ENCODE measurements at regions not wholly inside any gene's neighbourhood (a gene's known extent, or its start where the extent isn't known, plus 50 kb on each side); places are given as distances from the start of the nearest gene placed in this dataset.

DNA sequence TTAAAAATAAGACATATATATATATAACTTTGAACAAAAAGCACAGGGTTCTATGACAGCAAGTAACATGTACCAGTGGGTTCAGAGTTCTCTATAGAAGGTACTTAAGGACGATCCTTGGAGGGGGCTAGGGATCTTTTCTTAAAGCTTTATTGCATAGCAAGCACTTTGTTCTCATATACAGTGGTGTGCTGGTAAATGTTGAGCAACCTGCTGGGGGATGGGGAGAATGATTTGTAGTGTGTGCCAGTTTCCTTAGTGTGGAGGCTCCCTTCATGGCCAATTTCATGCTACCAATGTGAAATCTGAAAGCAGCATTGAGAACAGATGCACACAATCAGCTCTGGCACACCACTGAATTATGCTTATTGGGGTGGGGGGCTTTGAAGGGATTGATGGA is 69.5 kb upstream of the NFASC start:
- CTCF ChIA-PET: interaction anchor here (2.2 kb wide), 1 partner anchor 9 kb away, joined by 8 read pairs; no protein-coding TSS in a partner anchor
- Histone ChIP-seq H3K27ac (ENCODE audit: low read depth, low read length) (no peak overlapping the region), H3K27me3 (ENCODE audit: insufficient read depth, low read length, poor library complexity, severe bottlenecking) (no peaks in the 10 kb centered on the region), H3K36me3 (ENCODE audit: insufficient read depth, low read length) (no peaks in the 10 kb centered on the region), H3K9me3 (ENCODE audit: low read length) (no peaks in the 10 kb centered on the region), H3K4me1 (ENCODE audit: insufficient read depth, low read length) (no peaks in the 10 kb centered on the region), H3K4me3 (ENCODE audit: low read length) (no peak overlapping the region)
- peaks cover 0 to 2% (median 0%) of the 10 kb centered on the region in 3 donors for H3K4me1 Mint-ChIP-seq
- no peak overlapping the region for H3K4me3 Mint-ChIP-seq
- POLR2A ChIA-PET: no interaction called here
- no peak overlapping the region for H3K27ac Mint-ChIP-seq
- no peaks in the 10 kb centered on the region for H3K9me3 Mint-ChIP-seq
- H3K27me3 Mint-ChIP-seq: peaks cover 4 to 12% of the 10 kb centered on the region in 2 donors
- DNase-seq: no peak
- no peaks in the 10 kb centered on the region for H3K36me3 Mint-ChIP-seq

DNA sequence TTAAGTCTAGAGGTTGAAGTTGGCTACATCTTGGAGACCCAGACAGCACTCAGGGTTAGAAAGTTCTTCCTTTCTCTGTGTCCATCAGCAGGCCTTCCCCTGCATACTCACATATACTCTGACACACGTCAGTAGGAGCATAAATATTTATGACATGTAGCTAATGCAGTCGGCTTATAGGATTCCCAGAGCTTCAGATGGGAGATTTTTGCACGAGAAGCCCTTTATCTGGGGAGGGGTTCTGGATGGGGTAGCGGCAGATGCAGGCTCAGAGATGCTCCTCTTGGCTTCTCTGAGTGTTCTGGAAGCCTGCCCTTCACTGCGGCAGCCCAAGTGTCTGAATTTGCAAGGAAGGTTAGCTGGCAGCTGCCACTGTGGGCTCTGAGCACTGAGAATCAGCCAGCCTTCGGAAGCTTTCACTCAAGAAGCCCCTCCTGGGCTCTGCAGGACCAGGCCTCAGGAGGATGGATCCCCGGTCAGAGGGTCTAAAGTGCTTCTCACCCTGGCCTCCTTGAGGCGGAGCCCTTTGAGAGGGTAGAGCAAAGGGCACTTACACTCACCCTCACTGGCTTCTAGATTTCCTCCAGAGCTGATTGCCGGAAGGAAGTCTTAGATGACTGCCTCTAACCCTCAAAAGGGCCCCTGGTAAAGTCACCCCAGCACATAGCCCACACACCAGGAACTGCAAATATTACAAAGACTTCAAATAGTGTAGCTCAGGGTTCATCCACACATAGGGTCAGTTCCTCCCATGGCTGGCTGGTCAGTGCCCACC is 68.1 kb upstream of the NFASC start:
- DNase-seq: no peak
- Histone ChIP-seq H3K36me3 (ENCODE audit: insufficient read depth, low read length) (no peaks in the 10 kb centered on the region), H3K9me3 (ENCODE audit: low read length) (no peaks in the 10 kb centered on the region), H3K4me3 (ENCODE audit: low read length) (no peak overlapping the region), H3K27me3 (ENCODE audit: insufficient read depth, low read length, poor library complexity, severe bottlenecking) (no peaks in the 10 kb centered on the region), H3K4me1 (ENCODE audit: insufficient read depth, low read length) (peaks cover 5% of the 10 kb centered on the region), H3K27ac (ENCODE audit: low read depth, low read length) (no peak overlapping the region)
- CTCF ChIA-PET: interaction anchor here (1.5 to 2.1 kb wide), 2 partner anchors 9 to 11 kb away, joined by 3 to 9 read pairs; no protein-coding TSS in a partner anchor
- H3K27ac Mint-ChIP-seq: no peak overlapping the region
- no peak overlapping the region for H3K4me3 Mint-ChIP-seq
- POLR2A ChIA-PET: no interaction called here
- H3K27me3 Mint-ChIP-seq: peaks cover 4 to 12% of the 10 kb centered on the region in 2 donors
- no peaks in the 10 kb centered on the region for H3K36me3 Mint-ChIP-seq
- peaks cover 1 to 9% (median 6%) of the 10 kb centered on the region in 3 donors for H3K4me1 Mint-ChIP-seq
- H3K9me3 Mint-ChIP-seq: no peaks in the 10 kb centered on the region

DNA sequence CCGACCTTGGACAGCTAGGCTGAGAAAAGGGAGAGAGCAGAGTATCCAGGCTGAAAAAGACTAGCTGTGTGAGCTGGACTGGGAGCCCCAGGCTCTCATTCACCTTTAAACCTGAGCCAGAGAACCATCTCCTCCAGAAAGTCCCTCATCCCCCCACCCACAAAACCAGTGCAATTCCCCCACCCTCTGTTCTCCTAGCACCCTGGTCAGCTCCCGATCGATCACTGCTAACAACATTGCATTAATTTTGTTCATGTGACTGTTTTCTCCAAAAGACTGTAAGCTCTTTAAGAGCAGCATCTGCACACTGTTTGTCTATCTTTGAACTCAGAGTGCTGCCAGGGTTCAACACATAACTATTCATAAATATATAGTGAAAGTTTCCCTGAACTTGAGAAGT is 67.1 kb upstream of the NFASC start:
- Histone ChIP-seq H3K4me1 (ENCODE audit: insufficient read depth, low read length) (peaks cover 5% of the 10 kb centered on the region), H3K27ac (ENCODE audit: low read depth, low read length) (no peak overlapping the region), H3K27me3 (ENCODE audit: insufficient read depth, low read length, poor library complexity, severe bottlenecking) (no peaks in the 10 kb centered on the region), H3K36me3 (ENCODE audit: insufficient read depth, low read length) (no peaks in the 10 kb centered on the region), H3K9me3 (ENCODE audit: low read length) (no peaks in the 10 kb centered on the region), H3K4me3 (ENCODE audit: low read length) (no peak overlapping the region)
- Mint-ChIP-seq H3K27me3 (peaks cover 4 to 10% of the 10 kb centered on the region in 2 donors), H3K27ac (no peak overlapping the region), H3K4me3 (no peak overlapping the region), H3K9me3 (no peaks in the 10 kb centered on the region), H3K36me3 (no peaks in the 10 kb centered on the region), H3K4me1 (peaks cover 1 to 9% (median 6%) of the 10 kb centered on the region in 3 donors)
- ChIA-PET CTCF (interaction anchor here (2.1 kb wide), 1 partner anchor 12 kb away, joined by 9 read pairs; no protein-coding TSS in a partner anchor), POLR2A (no interaction called here)
- no peak for DNase-seq

DNA sequence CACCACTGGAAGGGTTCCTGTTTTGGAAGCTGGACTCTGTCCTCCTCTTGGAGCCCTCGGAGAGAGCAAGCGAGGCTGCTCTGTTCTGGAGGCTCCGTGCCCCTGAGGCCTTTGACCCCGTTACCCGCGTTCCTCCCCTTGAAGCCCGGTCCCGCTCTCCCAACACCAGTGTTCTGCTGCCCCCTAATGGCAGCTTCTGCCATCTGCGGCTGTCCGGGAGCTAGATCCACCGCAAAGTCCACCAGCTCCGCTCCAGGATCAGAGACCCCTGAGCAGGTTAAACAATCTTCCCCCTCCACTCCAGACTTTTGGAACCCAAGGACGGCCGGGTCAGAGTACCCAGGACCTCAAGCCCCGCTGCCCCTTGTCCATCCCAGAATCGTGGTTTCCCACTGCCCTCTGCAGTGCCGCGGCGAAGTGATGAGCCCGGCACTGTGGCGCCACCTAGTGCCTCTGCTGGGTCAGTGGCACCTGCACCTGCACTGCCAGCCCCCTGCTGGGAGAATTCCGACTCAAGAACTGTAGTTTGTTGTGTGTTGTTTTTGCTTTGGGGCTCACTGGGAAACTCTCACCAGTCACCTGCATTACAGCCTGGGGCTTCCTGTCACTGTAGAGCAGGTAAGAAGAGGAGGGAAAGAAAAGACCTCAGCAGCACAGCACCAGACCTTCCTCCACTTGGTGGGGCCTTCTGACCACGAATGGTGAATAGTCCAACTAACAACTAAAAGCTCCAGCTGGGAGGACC is 63.5 kb upstream of the NFASC start:
- H3K4me3 Mint-ChIP-seq: peak overlapping the region; percentile 56 to 93 (median 87)
- H3K36me3 ChIP-seq (ENCODE audit: insufficient read depth, low read length): no peaks in the 10 kb centered on the region
- H3K27me3 Mint-ChIP-seq: peaks cover 1 to 3% of the 10 kb centered on the region in 2 donors
- peaks cover 5% of the 10 kb centered on the region for H3K4me1 ChIP-seq (ENCODE audit: insufficient read depth, low read length)
- peak overlapping the region; percentile 83 for H3K4me3 ChIP-seq (ENCODE audit: low read length)
- no peaks in the 10 kb centered on the region for H3K9me3 Mint-ChIP-seq
- peak overlapping the region in 4 of 8 donors; percentile 3 to 82 (median 66) for H3K27ac Mint-ChIP-seq
- no peaks in the 10 kb centered on the region for H3K27me3 ChIP-seq (ENCODE audit: insufficient read depth, low read length, poor library complexity, severe bottlenecking)
- H3K9me3 ChIP-seq (ENCODE audit: low read length): no peaks in the 10 kb centered on the region
- no peak overlapping the region for H3K27ac ChIP-seq (ENCODE audit: low read depth, low read length)
- DNase-seq: peak; percentile 66 to 86 (median 78)
- CTCF ChIA-PET: interaction anchor here (0.6 to 3.5 kb wide), 42 partner anchors 9 to 1620 kb away, joined by 3 to 48 read pairs (median 4); partner anchors contain the start of genes MDM4 and PIK3C2B
- peaks cover 1 to 9% (median 6%) of the 10 kb centered on the region in 3 donors for H3K4me1 Mint-ChIP-seq
- POLR2A ChIA-PET: interaction anchor here (0.5 kb wide), 1 partner anchor 265 kb away, joined by 3 read pairs; no protein-coding TSS in a partner anchor
- H3K36me3 Mint-ChIP-seq: no peaks in the 10 kb centered on the region

DNA sequence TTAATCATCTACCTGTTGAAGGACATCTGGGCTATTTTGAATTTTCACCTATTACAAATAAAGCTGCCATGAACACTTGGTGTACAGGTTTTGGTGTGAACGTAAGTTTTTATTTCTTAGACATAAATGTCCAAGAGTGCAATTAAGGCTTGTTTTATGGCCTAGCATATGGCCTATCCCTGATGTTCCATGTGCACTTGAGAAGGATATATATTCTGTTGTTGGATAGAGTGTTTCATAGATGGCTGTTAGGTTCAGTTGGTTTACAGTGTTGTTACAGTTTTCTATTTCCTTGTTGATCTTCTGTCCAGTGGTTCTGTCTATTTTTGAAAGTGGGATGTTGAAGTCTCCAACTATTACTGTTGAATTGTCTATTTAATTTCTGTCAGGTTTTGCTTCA is 61.2 kb upstream of the NFASC start:
- Mint-ChIP-seq H3K27ac (no peak overlapping the region), H3K27me3 (peaks cover 1 to 21% of the 10 kb centered on the region in 2 donors), H3K36me3 (no peaks in the 10 kb centered on the region), H3K9me3 (no peaks in the 10 kb centered on the region), H3K4me3 (no peak overlapping the region), H3K4me1 (peaks cover 1 to 9% (median 6%) of the 10 kb centered on the region in 3 donors)
- no peak for DNase-seq
- Histone ChIP-seq H3K36me3 (ENCODE audit: insufficient read depth, low read length) (no peaks in the 10 kb centered on the region), H3K27ac (ENCODE audit: low read depth, low read length) (no peak overlapping the region), H3K4me1 (ENCODE audit: insufficient read depth, low read length) (peaks cover 5% of the 10 kb centered on the region), H3K4me3 (ENCODE audit: low read length) (no peak overlapping the region), H3K27me3 (ENCODE audit: insufficient read depth, low read length, poor library complexity, severe bottlenecking) (no peaks in the 10 kb centered on the region), H3K9me3 (ENCODE audit: low read length) (no peaks in the 10 kb centered on the region)
- POLR2A ChIA-PET: no interaction called here
- CTCF ChIA-PET: interaction anchor here (3.5 kb wide), 1 partner anchor 12 kb away, joined by 48 read pairs; no protein-coding TSS in a partner anchor

DNA sequence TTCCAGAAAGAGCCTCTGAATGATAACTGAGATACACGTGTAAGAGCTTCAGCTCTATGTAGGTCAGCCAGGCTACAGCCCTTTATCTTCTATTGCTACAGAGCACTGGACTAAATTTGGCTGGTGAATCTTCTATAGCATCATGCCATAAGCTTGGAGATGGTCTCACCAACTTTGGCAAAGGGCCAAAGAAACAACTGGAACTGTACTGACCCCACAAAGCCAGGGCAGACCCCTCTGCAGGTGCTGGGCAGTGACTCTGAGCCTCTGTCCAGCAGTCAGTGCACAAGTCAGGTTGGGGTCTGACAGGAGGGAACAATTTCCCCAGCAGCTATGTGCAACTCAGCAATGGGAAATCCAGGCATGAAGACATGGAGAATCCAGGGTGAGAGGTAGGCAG is 57.8 kb upstream of the NFASC start:
- no peaks in the 10 kb centered on the region for H3K4me1 ChIP-seq (ENCODE audit: insufficient read depth, low read length)
- H3K9me3 ChIP-seq (ENCODE audit: low read length): no peaks in the 10 kb centered on the region
- H3K36me3 ChIP-seq (ENCODE audit: insufficient read depth, low read length): no peaks in the 10 kb centered on the region
- Mint-ChIP-seq H3K27ac (no peak overlapping the region), H3K9me3 (no peaks in the 10 kb centered on the region), H3K4me1 (no peaks in the 10 kb centered on the region), H3K27me3 (peaks cover 8 to 41% of the 10 kb centered on the region in 2 donors), H3K4me3 (no peak overlapping the region), H3K36me3 (no peaks in the 10 kb centered on the region)
- POLR2A ChIA-PET: no interaction called here
- H3K4me3 ChIP-seq (ENCODE audit: low read length): no peak overlapping the region
- CTCF ChIA-PET: no interaction called here
- DNase-seq: no peak
- no peaks in the 10 kb centered on the region for H3K27me3 ChIP-seq (ENCODE audit: insufficient read depth, low read length, poor library complexity, severe bottlenecking)
- no peak overlapping the region for H3K27ac ChIP-seq (ENCODE audit: low read depth, low read length)

DNA sequence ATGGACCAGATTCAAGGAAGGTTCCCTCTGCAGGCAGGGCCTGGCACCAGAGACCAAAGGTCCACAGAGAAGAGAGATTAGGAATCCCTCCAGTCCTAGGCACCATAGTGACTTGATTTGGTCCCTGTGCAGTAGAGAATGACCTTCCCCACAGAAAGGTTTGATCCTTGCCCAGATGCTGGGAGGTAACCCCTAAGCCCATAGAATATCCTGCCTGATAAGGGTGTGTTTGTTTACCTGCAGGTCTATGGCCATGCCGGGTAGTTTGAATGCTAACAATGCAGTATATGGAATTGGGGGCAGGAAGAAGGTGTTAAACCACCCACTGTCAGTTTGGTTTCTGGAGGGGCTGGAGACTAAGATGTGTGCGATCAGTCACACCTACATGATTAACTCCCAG is 57.1 kb upstream of the NFASC start:
- ChIA-PET POLR2A (no interaction called here), CTCF (no interaction called here)
- Mint-ChIP-seq H3K36me3 (no peaks in the 10 kb centered on the region), H3K4me1 (no peaks in the 10 kb centered on the region), H3K27ac (no peak overlapping the region), H3K9me3 (no peaks in the 10 kb centered on the region), H3K4me3 (no peak overlapping the region), H3K27me3 (peaks cover 8 to 45% of the 10 kb centered on the region in 2 donors)
- Histone ChIP-seq H3K9me3 (ENCODE audit: low read length) (no peaks in the 10 kb centered on the region), H3K27ac (ENCODE audit: low read depth, low read length) (no peak overlapping the region), H3K4me1 (ENCODE audit: insufficient read depth, low read length) (no peaks in the 10 kb centered on the region), H3K27me3 (ENCODE audit: insufficient read depth, low read length, poor library complexity, severe bottlenecking) (no peaks in the 10 kb centered on the region), H3K4me3 (ENCODE audit: low read length) (no peak overlapping the region), H3K36me3 (ENCODE audit: insufficient read depth, low read length) (no peaks in the 10 kb centered on the region)
- no peak for DNase-seq
